Body of pancreas (tissue), 4 donors: ENCODE measurements at regions not wholly inside any gene's neighbourhood (a gene's known extent, or its start where the extent isn't known, plus 50 kb on each side); places are given as distances from the start of the nearest gene placed in this dataset.

Experiments used
- ATAC-seq: fragments of 150-250 bp; one replicate; pipeline ENCODE4 v1.9.1; 2016
- DNase-seq, 4 donors: peaks; one replicate each; pipeline ENCODE4 v3.0.0-alpha.2; 2019
- H3K27ac ChIP-seq, 4 donors: fragments of 200-600 bp; sonication (generic); 1 replicate in 3 of 4; 2 replicates in 1 of 4; pipeline versions ENCODE4 v1.5.1 to v1.6.1; 2016 to 2019; ENCODE audit warnings: mild to moderate bottlenecking in 1 of 4, mixed read lengths in 1 of 4, moderate library complexity in 1 of 4
- H3K27me3 ChIP-seq, 2 donors: fragments of 200-600 bp; sonication (generic); one replicate each; pipeline ENCODE4 v1.6.0; 2016; ENCODE audit warnings: mild to moderate bottlenecking in 1 of 2
- H3K36me3 ChIP-seq, 2 donors: fragments of 200-600 bp; sonication (generic); replicated peaks in 1 of 2; 2 replicates each; pipeline ENCODE4 v1.5.1; 2016; ENCODE audit warnings: low read depth in 2 of 2; ENCODE audit not compliant: insufficient read depth in 1 of 2
- H3K4me1 ChIP-seq: fragments of 200-600 bp; sonication (generic); one replicate; pipeline ENCODE4 v1.6.0; 2016
- H3K4me3 ChIP-seq, 2 donors: fragments of 200-600 bp; sonication (generic); 1 replicate in 1 of 2; 2 replicates in 1 of 2; pipeline ENCODE4 v1.5.1; 2016 to 2019
- H3K9me3 ChIP-seq, 3 donors: fragments of 200-600 bp; sonication (generic); 1 replicate in 2 of 3; 2 replicates in 1 of 3; pipeline ENCODE4 v1.5.1; 2016
- POLR2A ChIP-seq, 3 donors: fragments of 450-650 bp; IDR thresholded peaks; one replicate each; pipeline ENCODE4 v1.6.1; 2016; ENCODE audit warnings: antibody characterized with exemption in 3 of 3, mild to moderate bottlenecking in 2 of 3
- WGBS, 2 donors: methylation state at CpG; one replicate each; pipeline ENCODE4 v1.1.5; 2017; 5-methylcytosine and 5-hydroxymethylcytosine counted together
- intact Hi-C: fragments of 100-400 bp; cut with DNase I; formaldehyde crosslinking; loops from one replicate; pipeline ENCODE4 v1.15.1; 2023
- TF ChIP-seq, protein P1 (sequence below), 7 experiments: fragments of 450-650 bp in 4 of 7; fragments of 200-600 bp in 3 of 7; sonication (generic) in 3 of 7; IDR thresholded peaks; one replicate each; pipeline ENCODE4 v1.5.1; 2016 to 2019; ENCODE audit warnings: antibody characterized with exemption in 7 of 7

DNA sequence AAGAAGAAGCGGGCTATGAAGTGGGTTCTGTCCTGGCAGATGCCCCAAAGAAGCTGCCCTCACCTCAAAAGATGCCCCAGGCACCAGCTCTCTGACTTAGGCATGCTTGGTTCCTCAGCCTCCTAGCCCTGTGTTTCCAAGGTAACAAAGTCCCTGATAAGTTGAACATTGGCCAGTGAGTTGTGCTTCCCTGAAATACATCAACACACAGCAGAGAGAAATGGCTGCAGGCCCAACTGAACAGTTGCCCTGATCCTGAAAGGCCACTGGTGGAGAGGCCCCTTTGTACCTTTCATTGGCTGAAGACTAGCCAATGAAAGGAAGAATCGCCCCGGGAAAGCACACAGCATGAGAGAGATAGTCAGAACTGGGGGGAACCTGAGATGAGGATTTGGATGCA is 169.9 kb upstream of the CTNNB1 start:
- Histone ChIP-seq H3K27ac (no peak overlapping the region), H3K27me3 (no peaks in the 10 kb centered on the region), H3K9me3 (no peaks in the 10 kb centered on the region), H3K4me1 (peaks cover 9% of the 10 kb centered on the region), H3K36me3 (no peaks in the 10 kb centered on the region), H3K4me3 (no peak overlapping the region)
- ATAC-seq: no peak
- intact Hi-C loops: no loop called here
- TF ChIP-seq, protein P1, sequence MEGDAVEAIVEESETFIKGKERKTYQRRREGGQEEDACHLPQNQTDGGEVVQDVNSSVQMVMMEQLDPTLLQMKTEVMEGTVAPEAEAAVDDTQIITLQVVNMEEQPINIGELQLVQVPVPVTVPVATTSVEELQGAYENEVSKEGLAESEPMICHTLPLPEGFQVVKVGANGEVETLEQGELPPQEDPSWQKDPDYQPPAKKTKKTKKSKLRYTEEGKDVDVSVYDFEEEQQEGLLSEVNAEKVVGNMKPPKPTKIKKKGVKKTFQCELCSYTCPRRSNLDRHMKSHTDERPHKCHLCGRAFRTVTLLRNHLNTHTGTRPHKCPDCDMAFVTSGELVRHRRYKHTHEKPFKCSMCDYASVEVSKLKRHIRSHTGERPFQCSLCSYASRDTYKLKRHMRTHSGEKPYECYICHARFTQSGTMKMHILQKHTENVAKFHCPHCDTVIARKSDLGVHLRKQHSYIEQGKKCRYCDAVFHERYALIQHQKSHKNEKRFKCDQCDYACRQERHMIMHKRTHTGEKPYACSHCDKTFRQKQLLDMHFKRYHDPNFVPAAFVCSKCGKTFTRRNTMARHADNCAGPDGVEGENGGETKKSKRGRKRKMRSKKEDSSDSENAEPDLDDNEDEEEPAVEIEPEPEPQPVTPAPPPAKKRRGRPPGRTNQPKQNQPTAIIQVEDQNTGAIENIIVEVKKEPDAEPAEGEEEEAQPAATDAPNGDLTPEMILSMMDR (IDR thresholded peaks at IDR 0.05): no peak
- TF ChIP-seq POLR2A (IDR thresholded peaks at IDR 0.05): no peak
- WGBS, 2 donors: 42 to 52% methylated on average over 3 of the region's 3 CpGs
- DNase-seq: no peak

DNA sequence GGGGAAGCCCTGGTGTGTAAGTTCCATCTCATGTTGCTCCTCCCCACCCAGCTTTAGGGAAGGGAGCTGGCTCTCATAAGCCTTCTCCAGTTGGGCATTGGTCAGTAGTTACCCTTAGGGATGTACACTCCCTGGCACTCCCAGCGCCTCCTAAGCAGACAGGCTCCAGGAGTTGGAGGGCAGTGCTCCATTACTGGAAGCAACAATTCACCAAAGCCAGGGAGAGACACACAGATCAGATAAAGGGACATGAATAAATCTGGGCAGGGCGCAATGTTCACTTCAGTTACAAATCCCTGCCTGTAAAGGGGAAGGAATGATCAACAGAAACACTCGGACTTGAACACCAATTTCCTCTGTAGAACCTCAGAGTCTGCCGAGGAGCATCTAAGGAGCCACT is 169.1 kb upstream of the CTNNB1 start:
- Histone ChIP-seq H3K36me3 (no peaks in the 10 kb centered on the region), H3K4me1 (peaks cover 9% of the 10 kb centered on the region), H3K9me3 (no peaks in the 10 kb centered on the region), H3K27ac (no peak overlapping the region), H3K27me3 (no peaks in the 10 kb centered on the region), H3K4me3 (no peak overlapping the region)
- no peak for ATAC-seq
- 59 to 76% methylated on average over 4 of the region's 4 CpGs for WGBS, 2 donors
- DNase-seq: no peak
- TF ChIP-seq, protein P1 (IDR thresholded peaks at IDR 0.05): no peak
- no peak for TF ChIP-seq POLR2A (IDR thresholded peaks at IDR 0.05)
- intact Hi-C loops: no loop called here

DNA sequence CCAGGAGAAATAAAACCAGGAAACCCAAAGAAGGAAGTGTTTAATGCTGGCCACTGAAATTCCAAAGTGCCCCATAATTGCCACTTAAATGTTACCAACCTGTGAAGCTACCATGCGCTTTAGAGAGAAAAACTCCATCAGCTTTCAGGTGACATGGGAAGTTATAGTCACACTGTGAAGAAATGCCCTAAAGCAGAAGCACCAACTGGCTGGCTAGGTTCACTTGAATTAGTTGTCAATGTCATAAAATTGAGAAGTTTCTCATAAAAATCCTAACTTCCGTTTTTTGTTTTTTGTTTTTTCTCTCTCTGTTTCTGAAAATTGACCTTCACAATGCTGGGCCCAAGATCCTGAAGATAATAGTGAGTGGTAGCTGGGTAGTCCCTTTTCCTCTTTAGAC is 167.9 kb upstream of the CTNNB1 start:
- TF ChIP-seq POLR2A (IDR thresholded peaks at IDR 0.05): no peak
- TF ChIP-seq, protein P1 (IDR thresholded peaks at IDR 0.05): no peak
- intact Hi-C loops: no loop called here
- no peaks in the 10 kb centered on the region for H3K27me3 ChIP-seq

DNA sequence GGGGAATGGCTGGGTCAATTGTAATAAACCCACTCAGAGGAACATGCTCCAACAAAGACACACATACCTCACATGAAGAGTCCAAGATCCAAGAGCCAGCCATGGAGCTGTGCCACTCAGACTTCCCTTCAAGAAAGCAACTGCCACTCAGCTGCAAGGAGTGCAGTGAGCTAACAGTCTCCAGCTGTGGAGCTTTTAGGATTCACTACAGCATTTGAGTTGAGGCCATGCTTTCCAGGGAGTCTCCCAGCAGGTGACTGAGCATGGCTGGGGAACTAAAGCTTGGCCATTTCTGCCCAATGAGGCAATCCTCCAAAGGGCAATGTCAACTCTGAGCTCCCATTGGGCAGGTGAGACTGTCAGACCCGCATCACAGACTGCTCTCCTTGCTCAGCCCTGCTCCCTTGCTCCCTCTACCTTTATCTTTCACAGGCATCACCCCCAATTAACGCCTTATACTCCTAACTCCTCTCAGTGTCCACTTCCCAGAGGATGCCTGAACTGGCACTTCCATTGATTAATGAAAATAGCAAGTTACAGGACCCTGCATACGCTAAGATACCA is 165.3 kb upstream of the CTNNB1 start:
- ATAC-seq (no peak), DNase-seq (no peak)
- Histone ChIP-seq H3K27ac (no peak overlapping the region), H3K4me3 (no peak overlapping the region), H3K27me3 (no peaks in the 10 kb centered on the region), H3K36me3 (no peaks in the 10 kb centered on the region), H3K9me3 (no peaks in the 10 kb centered on the region), H3K4me1 (peaks cover 6% of the 10 kb centered on the region)
- intact Hi-C loops: no loop called here
- WGBS, 2 donors: 72 to 86% methylated on average over 3 of the region's 3 CpGs
- TF ChIP-seq POLR2A (IDR thresholded peaks at IDR 0.05): no peak
- TF ChIP-seq, protein P1 (IDR thresholded peaks at IDR 0.05): no peak

More for the DNA sequence above, 167.9 kb upstream of the CTNNB1 start:
- DNase-seq (no peak), ATAC-seq (no peak)
- Histone ChIP-seq H3K27ac (no peak overlapping the region), H3K4me1 (peaks cover 6% of the 10 kb centered on the region), H3K4me3 (no peak overlapping the region), H3K9me3 (no peaks in the 10 kb centered on the region), H3K36me3 (no peaks in the 10 kb centered on the region)
- WGBS, 2 donors: 61 to 68% methylated on average over 2 of the region's 2 CpGs

DNA sequence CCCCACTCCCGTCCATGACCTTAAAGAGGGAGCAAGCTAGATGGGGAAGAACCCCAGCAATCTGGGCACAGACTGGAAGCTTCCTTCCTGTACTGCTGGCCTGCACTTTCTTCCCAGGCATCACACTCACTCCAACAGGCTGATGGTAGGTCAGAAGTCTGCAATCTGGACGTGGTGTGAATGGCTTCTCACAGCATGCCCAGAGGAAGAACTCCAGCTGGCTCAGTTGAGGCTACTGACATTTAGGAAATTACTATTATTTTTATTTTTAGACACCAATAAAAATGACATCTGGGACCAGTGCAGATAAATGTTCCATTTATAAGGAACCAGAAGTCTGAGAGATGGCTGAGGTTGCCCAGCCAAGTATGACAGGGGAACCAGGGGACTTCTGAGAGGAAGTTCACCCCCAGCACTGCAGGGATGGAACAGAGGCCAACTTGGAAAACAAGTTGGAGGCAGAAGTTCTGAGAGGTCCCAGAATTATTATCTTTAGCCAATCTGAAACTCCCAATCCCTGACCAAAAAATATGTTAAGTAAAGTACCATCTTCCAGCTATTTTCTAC is 163.8 kb upstream of the CTNNB1 start:
- WGBS, 2 donors: 53 to 77% methylated on average over 2 of the region's 2 CpGs
- ATAC-seq (no peak), DNase-seq (no peak)
- Histone ChIP-seq H3K27me3 (no peaks in the 10 kb centered on the region), H3K4me3 (no peak overlapping the region), H3K36me3 (no peaks in the 10 kb centered on the region), H3K27ac (no peak overlapping the region), H3K9me3 (no peaks in the 10 kb centered on the region), H3K4me1 (peaks cover 6% of the 10 kb centered on the region)
- intact Hi-C loops: no loop called here
- TF ChIP-seq POLR2A (IDR thresholded peaks at IDR 0.05): no peak
- TF ChIP-seq, protein P1 (IDR thresholded peaks at IDR 0.05): no peak
